Stimulated activated CD4-positive, alpha-beta T cell treated with anti-CD3 and anti-CD28 coated beads, Interleukin-4, amount 100 ng/mL, for 48 hours (primary cell): ENCODE measurements at regions not wholly inside any gene's neighbourhood (a gene's known extent, or its start where the extent isn't known, plus 50 kb on each side); places are given as distances from the start of the nearest gene placed in this dataset.

Source experiments
- DNase-seq, 2 donors: peaks; one replicate each; pipeline ENCODE4 v3.0.0-alpha.2; 2020; ENCODE audit warnings: low read depth in 2 of 2

DNA sequence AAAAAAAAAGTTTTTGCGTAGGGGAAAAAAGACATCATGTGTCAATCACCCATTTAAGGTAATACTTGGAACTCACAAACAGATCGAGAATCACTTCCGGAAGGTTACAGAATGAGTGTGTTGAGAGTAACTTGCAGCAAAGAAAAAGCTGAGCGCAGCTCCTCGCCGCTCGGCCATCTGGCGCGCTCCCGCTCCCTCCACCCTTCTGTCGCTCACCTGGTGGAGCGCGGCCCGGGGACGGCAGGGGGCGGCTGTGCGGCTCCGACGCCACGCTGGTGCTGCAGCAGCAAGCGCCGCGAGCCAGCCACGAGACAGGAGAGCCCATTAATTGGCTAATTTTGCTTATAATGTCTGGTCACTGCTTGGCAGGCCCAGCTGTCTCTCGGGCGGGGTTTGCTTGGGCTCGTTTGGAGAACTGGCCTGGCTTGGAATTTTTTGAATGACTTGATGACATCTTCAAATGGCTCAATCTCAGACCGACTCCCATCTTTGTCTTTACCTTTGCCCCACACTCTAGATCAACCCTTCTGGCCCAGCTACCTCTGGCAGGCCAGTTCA lies 601.8 kb downstream of the CCDC171 start:
- peak; percentile 23 to 28 for DNase-seq

DNA sequence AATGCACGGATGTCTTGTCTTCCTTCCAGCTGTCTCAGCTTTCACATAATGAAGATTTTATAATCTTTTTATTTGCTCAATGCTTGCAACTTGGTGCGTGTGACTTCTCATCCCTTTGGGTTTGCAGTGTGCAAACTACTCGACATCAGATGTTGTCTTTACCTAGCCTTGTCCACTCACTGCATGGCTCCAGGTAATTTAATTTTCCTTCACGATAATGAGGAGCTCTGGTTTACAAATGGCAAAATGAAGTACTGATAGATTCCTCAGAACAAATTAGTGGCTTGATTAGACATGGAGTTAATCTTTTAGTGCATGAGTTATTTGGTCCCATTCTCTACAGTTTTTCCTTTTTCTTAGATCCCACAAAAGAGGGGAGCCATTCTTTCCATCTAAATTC lies 603.0 kb downstream of the CCDC171 start:
- DNase-seq: no peak

DNA sequence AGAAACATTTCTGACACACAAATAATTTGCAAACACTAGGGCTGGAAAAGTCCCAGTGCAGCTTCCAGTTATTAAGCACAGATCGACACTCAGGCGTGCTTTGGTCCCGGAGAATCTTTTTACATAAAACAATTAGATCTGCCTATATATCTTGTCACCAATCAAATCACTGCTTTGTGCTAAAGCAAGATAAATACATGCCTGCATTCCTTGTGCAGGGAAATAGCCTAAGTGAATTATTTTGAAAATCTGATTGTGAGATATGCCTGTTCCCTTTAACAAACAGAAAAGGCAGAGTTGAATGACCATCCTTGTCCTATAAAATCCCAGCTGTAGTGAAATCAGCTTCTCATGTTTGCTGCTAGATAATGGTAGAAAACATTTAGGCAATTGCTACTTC lies 604.4 kb downstream of the CCDC171 start:
- DNase-seq: no peak

DNA sequence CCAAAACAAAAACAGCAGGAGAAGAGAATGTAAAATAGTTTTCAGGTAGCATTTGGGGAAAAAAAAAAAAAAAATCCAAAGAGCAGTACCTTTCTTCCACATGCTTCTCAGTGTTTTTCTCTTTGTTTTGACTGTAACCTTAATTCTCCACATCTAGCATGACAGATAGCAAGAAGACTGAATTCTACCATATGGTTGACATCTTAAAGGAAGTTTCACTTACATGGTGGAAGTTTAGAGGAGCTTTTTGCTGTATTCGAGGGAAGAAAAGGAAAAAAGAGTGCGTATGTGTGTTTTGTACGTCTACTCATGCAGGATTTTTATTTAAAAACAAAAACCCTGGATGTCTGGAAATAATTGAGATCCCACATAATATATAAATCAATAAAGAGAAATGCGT lies 604.8 kb downstream of the CCDC171 start:
- DNase-seq: no peak

DNA sequence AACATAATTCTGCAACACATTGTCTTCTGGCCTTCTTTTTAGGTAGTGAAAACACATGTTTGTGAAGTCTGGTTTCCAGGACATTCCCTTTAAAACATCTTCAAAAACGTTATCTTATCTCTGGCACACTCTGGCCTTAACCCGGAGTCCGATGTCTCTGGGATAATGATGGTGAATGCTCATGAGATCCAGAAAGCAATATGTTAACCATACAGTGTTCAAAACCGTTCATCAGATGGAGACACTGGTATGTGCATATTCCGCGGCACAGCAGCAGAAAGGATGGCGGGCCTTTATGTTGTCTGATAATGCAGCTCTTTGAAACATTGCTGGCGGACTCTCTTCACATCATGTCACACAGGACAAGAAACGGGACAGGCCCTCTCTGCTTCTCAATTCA lies 605.2 kb downstream of the CCDC171 start:
- DNase-seq: no peak

DNA sequence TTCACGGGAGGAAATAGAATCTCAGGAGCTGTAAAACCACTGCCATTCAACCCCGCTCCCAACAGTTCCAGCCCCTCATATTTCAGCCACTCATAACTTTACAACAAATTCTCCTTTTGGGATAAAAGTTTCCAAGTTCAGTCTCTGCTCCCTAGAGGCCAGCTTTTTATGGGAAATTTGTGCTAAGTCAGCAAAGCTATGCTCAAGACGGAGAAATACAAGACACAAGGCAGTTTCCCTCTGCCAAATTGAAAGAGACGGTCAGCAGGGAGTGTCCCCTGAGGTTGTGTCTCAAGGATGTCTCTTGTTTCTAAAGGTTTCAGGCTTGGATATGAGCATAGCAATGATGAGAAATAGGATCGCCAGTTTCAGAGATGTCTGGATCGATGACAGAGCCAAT lies 608.6 kb downstream of the CCDC171 start:
- no peak for DNase-seq

DNA sequence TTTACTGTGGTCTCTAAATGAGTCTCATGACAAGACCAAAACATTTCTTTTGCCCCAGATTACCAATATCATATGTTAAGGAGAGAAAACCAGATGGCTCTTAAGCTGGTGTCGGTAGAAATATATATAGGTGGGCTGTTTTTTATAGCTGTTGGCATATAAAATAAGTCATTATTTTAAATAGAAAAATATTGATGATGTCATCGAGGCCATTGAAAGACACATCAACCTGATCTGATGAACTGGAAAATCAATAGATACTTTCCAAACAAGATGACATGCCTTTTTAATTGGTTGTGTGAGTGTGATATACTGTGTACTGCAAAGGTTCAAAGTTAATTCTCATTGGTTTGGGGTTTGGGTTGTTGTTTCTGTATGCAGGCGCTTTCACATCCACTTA lies 617.3 kb downstream of the CCDC171 start:
- no peak for DNase-seq

DNA sequence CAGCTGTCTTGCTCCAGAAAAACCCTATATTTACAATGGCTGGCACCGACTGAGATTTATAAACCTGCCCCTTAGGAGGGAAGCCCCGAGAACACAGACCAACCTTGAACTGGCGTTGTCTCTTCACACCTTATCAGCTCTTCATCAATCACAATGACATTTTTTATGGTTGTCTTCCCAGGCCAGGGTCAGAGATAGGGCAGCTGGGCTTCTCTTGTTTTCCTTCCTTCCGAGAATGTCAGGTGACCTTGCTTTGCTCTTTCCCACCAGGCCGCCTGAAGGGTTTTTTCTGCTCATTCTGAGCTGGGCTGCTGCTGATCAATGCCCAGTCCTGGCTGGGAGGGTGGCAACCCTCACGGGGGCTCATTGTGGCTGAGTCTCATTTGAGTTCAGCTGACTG lies 619.1 kb downstream of the CCDC171 start:
- DNase-seq: no peak

DNA sequence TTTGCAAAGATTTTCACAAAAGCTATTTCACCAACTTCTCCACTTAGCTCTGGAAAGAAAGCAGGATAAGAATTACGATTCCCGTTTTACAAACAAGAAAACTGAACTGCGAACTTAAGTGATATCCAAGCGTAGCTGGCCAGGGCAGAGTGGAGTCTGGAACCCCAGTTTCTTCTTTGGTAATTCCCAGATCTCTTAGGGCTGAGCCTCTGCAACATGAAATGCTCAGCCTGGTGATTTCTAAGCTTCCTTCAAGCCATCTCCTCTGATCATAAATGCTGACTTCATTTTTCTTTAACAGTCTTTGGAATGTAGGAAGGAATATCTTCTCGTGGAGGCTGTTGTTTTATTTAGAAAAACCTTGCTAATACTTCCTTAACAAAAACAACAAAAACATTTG lies 620.0 kb downstream of the CCDC171 start:
- no peak for DNase-seq

DNA sequence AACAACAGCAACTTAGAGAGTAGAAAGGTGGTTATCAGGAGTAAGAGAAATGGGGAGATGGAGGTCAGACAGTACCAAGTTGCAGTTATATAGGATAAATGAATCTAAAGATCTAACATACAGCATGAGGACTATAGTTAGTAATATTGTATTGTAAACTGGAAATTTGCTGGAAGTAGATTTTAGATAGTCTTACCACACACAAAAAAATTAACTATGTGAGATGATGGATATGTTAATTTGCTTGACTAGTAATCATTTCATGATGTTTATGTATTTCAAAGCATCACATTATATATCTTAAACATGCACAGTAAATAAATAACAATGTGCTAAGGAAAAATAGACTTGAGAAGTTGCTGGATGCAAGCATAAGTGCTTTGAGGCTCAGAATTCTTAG lies 622.1 kb downstream of the CCDC171 start:
- DNase-seq: no peak

DNA sequence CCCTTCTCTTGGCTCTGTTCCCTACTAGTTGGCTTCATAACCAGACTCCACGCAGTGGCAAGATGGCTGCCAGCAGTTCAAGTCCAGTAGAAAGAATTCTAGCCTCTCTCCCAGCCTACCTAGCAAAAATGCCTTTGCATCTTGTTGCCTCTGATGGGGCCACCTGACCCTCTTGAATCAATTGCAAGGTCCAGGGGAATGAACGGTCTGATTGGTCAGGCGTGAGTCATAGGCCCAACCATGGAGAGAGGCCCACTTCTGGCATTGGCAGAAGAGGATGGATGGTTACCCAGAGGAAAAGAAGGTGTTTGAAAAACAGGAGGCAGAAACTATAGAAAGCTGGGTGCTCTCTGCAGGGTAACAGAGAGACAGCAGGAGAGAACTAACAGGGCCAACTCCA lies 622.6 kb downstream of the CCDC171 start:
- no peak for DNase-seq

DNA sequence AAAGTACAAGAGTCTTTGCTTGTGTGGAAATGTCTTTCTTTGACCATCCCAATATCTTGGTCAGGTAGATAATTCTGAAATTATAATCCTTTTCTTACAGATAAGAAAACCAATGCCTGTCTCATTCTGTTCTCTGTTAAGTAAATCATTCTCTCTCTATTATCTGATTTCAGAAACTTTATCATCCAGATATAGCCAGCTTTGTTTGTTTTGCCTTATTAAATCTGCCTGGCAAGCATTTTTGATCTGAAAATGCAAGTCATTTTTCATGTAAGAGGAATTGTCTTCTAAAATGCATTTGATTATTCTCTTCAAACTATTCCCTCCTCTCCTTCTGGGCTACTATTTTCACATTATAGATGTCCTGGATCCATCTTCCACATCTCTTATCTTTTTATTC lies 625.5 kb downstream of the CCDC171 start:
- no peak for DNase-seq

DNA sequence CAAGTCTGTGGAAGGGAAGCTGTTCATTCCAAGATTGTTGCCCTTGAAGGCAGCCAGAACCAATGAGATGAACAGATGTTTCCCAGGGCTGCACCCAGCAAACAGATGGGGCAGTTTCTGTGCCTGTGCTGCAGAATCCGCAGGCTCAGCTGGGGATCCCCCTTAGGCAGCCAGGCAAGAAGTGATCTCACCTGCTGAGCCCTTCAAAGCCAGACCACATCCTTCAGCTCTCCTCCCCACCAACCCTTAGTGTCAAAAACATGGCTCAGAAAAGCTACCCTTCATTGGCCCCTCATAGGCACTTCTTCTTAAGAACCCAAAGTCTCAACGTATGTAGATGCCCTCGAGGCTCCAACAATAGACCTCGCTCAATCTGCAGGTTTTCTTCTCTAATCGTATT lies 626.7 kb downstream of the CCDC171 start:
- no peak for DNase-seq

DNA sequence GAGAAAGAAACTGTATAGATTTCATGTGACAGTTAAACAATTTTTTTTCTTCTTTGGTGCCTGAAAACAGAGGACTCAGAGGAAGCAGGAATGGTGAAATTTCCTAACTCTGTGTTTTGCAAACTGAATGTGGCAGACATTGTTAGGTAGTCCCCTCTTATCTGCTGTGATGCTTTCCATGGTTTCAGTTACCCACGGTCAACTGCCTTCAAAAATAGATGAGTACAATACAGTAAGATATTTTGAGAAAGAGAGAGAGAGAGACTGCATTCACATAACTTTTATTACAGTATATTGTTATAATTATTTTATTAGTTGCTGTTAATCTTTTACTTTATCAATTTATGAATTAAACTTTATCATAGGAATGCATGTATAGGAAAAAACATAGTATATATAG lies 627.2 kb downstream of the CCDC171 start:
- DNase-seq: no peak

DNA sequence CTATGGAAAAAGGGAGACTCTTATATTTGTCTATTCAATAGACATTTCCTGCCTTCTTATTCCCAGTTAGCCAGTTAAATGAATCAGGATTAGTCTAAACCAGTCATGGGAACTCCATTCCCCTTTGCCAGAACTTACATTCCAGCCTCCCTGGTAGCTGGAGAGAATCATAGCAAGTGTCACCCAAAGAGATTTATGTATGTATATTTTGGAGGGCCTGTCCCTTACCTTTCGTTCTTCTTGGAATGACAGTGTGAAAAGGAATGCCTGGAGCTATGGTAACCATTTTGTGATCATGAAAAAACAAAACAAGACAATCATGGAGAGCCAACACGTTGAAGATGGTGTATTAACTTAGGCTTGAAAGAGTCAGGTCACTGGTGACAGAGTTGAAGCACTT lies 627.7 kb downstream of the CCDC171 start:
- no peak for DNase-seq

DNA sequence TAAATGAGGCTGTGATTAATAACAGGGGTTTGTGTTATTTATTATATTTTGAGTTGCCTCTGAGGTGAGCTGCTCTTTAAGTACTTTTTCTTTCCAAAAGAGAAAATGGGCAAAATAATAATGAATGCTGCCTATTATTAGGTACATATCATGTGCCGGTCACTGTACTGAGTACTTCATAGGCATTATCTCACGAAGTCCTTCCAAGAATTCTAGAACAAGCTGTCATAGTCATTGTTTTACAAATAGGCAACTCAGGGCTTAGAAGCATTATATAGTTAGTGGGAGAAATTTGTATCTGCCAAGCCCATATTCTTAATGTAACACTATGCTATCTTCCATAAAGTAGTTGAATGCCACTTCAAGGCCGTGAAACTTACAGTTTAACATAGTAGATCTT lies 628.7 kb downstream of the CCDC171 start:
- DNase-seq: no peak

DNA sequence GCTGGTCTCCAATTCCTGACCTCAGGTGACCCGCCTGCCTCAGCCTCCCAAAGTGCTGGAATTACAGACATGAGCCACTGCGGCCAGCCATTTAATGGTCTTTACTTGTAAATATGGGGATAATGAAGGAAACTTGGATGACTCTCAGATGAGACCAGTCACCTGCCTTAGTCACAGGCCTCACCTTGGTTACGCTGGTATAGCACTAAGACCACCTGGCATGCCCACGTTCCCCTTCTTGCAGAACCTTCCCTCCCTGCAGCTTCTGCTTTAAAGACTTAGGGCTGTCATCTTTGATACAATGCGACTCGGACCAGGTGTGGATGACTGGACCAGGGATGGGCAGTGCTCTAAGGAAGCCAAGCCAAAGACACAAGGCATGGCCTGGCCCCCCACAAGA lies 629.9 kb downstream of the CCDC171 start:
- DNase-seq: no peak

DNA sequence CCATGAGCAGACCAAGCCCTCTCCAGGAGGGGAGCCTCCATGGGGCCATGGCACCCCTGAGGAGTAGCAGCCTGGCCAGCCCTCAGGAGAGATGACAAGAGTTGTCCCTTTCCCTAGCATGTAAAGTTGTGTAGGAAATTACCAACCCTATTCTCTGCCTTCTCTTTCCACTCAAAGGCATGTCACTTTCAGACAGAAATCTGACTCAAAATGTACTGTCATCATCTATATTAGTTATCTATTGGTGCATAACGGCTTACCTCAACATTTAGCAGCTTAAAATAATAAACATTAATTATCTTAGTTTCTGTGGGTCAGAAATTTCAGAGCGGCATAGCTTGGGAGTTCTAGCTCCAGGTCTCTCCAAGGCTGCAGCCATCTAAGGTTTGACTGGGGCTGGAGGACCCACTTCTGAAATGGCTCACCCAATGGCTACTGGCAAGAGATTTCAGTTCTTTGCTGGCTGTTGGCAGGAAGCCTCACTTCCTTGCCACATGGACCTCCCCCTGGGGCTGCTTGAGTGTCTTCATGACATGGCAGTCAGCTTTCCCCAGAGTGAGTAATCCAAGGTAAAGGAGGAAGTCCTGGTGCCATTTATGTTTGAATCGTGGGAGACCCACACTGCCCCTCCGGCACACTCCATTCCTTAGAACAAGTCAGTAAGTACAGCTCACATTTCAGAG lies 632.3 kb downstream of the CCDC171 start:
- no peak for DNase-seq

DNA sequence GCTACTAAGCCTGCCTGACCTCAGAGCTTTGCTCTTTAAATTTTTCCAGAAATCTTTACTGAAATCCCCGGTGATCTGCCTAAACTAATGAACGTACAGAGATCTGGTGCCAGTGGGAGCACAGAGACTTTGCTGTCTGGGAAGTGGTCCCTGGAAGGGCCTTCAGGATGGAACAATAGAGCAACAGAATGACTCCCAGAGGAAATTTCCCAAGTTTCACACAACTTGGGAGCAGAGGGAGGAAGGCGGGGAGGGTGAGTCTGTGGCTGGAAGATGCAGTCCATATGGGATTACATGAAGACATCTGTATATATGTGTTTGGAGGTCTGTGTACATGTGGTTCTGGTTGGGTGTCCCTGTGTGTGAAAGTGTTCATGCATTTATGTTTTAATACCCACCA lies 638.3 kb downstream of the CCDC171 start:
- DNase-seq: no peak

DNA sequence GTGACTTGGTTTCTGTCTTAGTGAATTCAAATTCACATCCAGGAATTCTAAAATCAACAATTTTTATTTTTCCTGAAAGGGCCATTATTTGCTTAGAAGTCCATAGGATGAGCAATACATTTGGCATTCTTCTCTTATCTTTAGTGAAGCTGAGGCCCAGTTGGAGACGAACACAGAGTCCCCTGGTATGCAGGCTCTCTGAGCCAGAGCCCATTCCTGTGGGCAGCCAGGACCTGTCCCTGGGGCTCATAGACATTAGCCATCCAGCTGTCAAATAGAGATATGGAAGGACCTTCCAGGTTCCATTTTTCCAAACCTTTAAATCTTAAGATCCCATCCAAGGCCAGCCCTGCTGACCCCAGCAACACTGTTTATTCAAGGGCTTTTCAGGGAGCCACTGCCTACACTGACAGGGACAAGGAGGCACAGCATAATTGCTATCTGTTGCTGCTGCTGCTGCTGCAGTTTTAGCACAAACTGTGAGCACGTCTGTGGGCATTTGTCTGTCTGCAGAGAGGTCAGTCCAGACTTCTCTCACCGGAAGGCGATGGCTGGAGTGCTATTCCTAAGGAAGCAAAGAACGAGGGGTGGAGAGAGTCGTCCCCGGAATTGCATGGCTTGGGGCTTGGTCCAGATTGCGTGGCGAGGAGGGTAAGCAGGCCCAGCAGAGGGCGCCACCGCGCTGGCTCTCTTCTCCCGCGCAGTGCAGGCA lies 639.0 kb downstream of the CCDC171 start:
- peak; percentile 14 to 49 for DNase-seq

DNA sequence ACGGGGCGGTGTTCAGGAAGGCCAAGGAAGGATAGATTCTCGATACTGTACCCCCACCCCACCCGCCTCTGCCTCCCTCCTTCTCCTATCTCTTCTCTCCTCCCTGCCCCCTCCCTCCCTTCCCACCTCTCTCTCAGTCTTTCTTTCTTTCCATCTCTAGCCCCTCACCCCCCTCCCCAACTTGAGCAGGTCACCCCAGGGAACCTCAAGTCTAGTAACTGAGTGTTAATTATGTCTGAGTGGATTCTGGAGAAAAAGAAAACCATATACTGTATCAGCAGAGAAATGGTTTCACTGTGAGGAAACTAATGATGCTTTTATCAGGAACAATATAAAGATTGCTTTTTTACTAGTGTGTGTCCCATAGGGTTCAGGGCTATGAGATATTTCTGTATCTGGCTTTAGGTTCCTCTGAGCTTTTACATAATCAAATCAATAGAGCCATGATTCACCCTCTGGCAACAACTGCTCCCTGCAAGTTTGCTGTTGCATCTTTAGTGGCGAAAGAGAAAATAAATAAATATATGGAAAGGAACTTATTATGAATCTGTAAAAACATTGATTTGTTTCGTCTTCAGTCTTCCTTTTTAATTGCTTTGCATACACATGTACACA lies 639.7 kb downstream of the CCDC171 start:
- DNase-seq: no peak

DNA sequence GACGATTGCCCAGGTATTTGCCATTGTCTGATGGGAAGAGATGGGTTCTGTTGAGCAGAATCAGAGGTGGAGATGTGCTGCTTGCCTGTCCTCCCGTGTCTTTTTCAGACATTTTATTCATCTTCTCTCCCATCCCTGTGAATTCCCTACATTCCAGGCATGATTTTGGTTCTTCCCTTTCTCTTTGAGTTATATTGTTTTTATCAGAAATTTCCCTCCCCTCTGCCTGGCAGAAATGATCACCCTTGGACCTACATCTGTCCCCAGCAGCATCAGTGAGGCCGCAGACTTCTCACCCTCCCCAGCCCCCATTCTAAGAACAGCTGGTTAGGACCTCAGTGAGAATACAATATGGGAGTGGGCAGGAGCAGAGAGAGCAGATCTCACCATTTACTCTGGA lies 640.2 kb downstream of the CCDC171 start:
- DNase-seq: no peak

DNA sequence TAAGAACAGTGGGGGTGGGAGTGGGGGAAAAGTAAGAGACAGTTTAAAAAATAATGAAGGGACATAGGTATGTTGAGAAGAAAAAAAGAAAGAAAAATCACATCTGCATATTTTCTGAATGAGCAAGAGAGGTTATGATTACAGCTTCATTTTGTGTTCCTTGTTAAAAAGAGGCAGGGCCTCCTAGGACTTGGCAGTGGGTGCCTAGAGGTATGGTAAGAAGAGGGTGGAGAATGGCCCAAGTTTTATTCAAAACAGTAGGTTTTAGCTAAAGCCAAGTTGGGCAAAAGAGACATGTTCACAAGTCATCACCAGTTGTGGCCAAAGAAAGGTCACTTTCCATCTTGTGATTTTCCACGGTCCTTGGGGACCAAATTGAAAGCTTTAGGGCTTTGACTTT lies 643.4 kb downstream of the CCDC171 start:
- DNase-seq: no peak
